K562 (cell line): ENCODE measurements at regions not wholly inside any gene's neighbourhood (a gene's known extent, or its start where the extent isn't known, plus 50 kb on each side); places are given as distances from the start of the nearest gene placed in this dataset.

Experiments
- CREB5 ChIP-seq: fragments of 250-450 bp; sonication (Bioruptor Pico); IDR thresholded peaks from 2 replicates; pipeline ENCODE4 v1.5.0; 2020; ENCODE audit warnings: mild to moderate bottlenecking
- CXXC5 ChIP-seq: fragments of 250-450 bp; sonication (Bioruptor Pico); IDR thresholded peaks from 2 replicates; pipeline ENCODE4 v1.8.0; 2022; ENCODE audit warnings: inconsistent platforms, mild to moderate bottlenecking, moderate library complexity
- FOXA3 ChIP-seq, 2 experiments: fragments of 450-650 bp in 1 of 2; sonication (generic) in 1 of 2; formaldehyde crosslinking; IDR thresholded peaks in 1 of 2; conservative IDR thresholded peaks in 1 of 2; 2 replicates each; pipeline versions ENCODE4 v1.4.0 to v1.8.0; 2020 to 2022; ENCODE audit warnings: mild to moderate bottlenecking in 2 of 2, missing genetic modification reagents in 1 of 2
- GATA2 ChIP-seq: sonication (generic); formaldehyde crosslinking; IDR thresholded peaks from 2 replicates; pipeline ENCODE4 v1.4.0; 2020; ENCODE audit warnings: mild to moderate bottlenecking, missing genetic modification reagents
- HES1 ChIP-seq: fragments of 450-650 bp; IDR thresholded peaks from 2 replicates; pipeline ENCODE4 v1.6.1; 2016; ENCODE audit warnings: low read depth, mild to moderate bottlenecking, moderate library complexity
- HEY1 ChIP-seq: fragments of 250-450 bp; sonication (Bioruptor Pico); IDR thresholded peaks from 2 replicates; pipeline ENCODE4 v1.5.0; 2020; ENCODE audit warnings: mild to moderate bottlenecking, moderate library complexity, borderline replicate concordance
- ID3 ChIP-seq, 2 experiments: fragments of 250-450 bp in 1 of 2; fragments of 450-650 bp in 1 of 2; sonication (Bioruptor Pico) in 1 of 2; IDR thresholded peaks; 2 replicates each; pipeline versions ENCODE4 v1.6.1 to v1.8.0; 2016 to 2021; ENCODE audit warnings: mild to moderate bottlenecking in 2 of 2, moderate library complexity in 2 of 2, missing compliant biosample characterization in 1 of 2, missing genetic modification characterization in 1 of 2
- LARP7 ChIP-seq: fragments of 450-650 bp; IDR thresholded peaks from 2 replicates; pipeline ENCODE4 v1.6.1; 2016
- MLLT1 ChIP-seq, 2 experiments: fragments of 450-650 bp; IDR thresholded peaks; 2 replicates each; pipeline ENCODE4 v1.6.1; 2016
- MTA3 ChIP-seq: fragments of 450-650 bp; formaldehyde crosslinking; IDR thresholded peaks from 2 replicates; pipeline ENCODE4 v1.6.1; 2017; ENCODE audit warnings: mild to moderate bottlenecking, borderline replicate concordance
- NKRF ChIP-seq: fragments of 450-650 bp; IDR thresholded peaks from 2 replicates; pipeline ENCODE4 v1.6.1; 2016; ENCODE audit warnings: borderline replicate concordance
- NUFIP1 ChIP-seq: fragments of 450-650 bp; IDR thresholded peaks from 2 replicates; pipeline ENCODE4 v1.6.1; 2018; ENCODE audit not compliant: partially characterized antibody
- PPARD ChIP-seq: fragments of 250-450 bp; sonication (Bioruptor Pico); IDR thresholded peaks from 2 replicates; pipeline ENCODE4 v1.8.0; 2022; ENCODE audit warnings: inconsistent platforms, mild to moderate bottlenecking, moderate library complexity
- SMAD1 ChIP-seq: fragments of 150-350 bp; IDR thresholded peaks from 2 replicates; pipeline ENCODE4 v1.6.1; 2014; ENCODE audit warnings: low read length, low read depth; ENCODE audit not compliant: partially characterized antibody
- SMARCC2 ChIP-seq: fragments of 450-650 bp; IDR thresholded peaks from 2 replicates; pipeline ENCODE4 v1.6.1; 2017; ENCODE audit warnings: antibody characterized with exemption, moderate library complexity, mild to moderate bottlenecking, low read depth
- SP1 ChIP-seq: sonication (generic); formaldehyde crosslinking; IDR thresholded peaks from 2 replicates; pipeline ENCODE4 v1.8.1; 2022; ENCODE audit warnings: mild to moderate bottlenecking, missing genetic modification reagents
- TGIF2 ChIP-seq: sonication (generic); formaldehyde crosslinking; IDR thresholded peaks from 2 replicates; pipeline ENCODE4 v1.8.1; 2022; ENCODE audit warnings: mild to moderate bottlenecking, missing genetic modification reagents, moderate library complexity
- THAP7 ChIP-seq: fragments of 250-450 bp; sonication (Bioruptor Pico); IDR thresholded peaks from 2 replicates; pipeline ENCODE4 v1.5.0; 2021
- TRIM25 ChIP-seq: fragments of 450-650 bp; IDR thresholded peaks from 2 replicates; pipeline ENCODE4 v1.7.0; 2016; ENCODE audit warnings: borderline replicate concordance
- ZBTB7A ChIP-seq: IDR thresholded peaks from 2 replicates; pipeline ENCODE4 v1.6.1; 2011; ENCODE audit warnings: low read depth, mild to moderate bottlenecking, low read length, moderate library complexity, borderline replicate concordance; ENCODE audit not compliant: control insufficient read depth
- ZNF354B ChIP-seq: fragments of 250-450 bp; sonication (Bioruptor Pico); IDR thresholded peaks from 2 replicates; pipeline ENCODE4 v1.4.0; 2020

GRCh38 chr18:30568333-30568732 is 474.2 kb downstream of the DSC3 start (continued):
- TF ChIP-seq NKRF (no peak), SMAD1 (no peak), MLLT1 (IDR thresholded peaks at IDR 0.05) (no peak), ZBTB7A (no peak), TRIM25 (no peak), SMARCC2 (no peak), TGIF2 (CRISPR knock-in tag) (no peak), MTA3 (no peak), ID3 (CRISPR knock-in tag; IDR thresholded peaks at IDR 0.05) (no peak), ID3 (tag; IDR thresholded peaks at IDR 0.05) (no peak), NUFIP1 (no peak), HEY1 (CRISPR knock-in tag) (no peak), LARP7 (no peak), SP1 (CRISPR knock-in tag) (no peak), GATA2 (CRISPR knock-in tag) (no peak), ZNF354B (CRISPR knock-in tag) (no peak), FOXA3 (CRISPR knock-in tag; conservative IDR thresholded peaks at IDR 0.05 in 1 of 2, IDR thresholded peaks at IDR 0.05 in 1 of 2) (no peak), CREB5 (CRISPR knock-in tag) (no peak), THAP7 (no peak), CXXC5 (CRISPR knock-in tag) (0 out of 2 replicates have a peak, but pooled peaks have one; percentile 23), HES1 (no peak), PPARD (CRISPR knock-in tag) (no peak)
